GM12865 (cell line): ENCODE measurements at regions not wholly inside any gene's neighbourhood (a gene's known extent, or its start where the extent isn't known, plus 50 kb on each side); places are given as distances from the start of the nearest gene placed in this dataset.
"Not testable (repeated sequence)": the region's sequence is repeated elsewhere in the genome, so short reads cannot be mapped to it uniquely, and the experiment has no call there.

Source experiments
- DNase-seq: peaks from one replicate; pipeline ENCODE4 v3.0.0; 2010; ENCODE audit warnings: low read depth
- H3K4me3 ChIP-seq: 2 replicates; pipeline ENCODE4 v1.5.1; 2011; ENCODE audit warnings: mild to moderate bottlenecking, low read depth, low read length, control low read depth
- TF ChIP-seq, protein P1 (sequence below): IDR thresholded peaks from 2 replicates; pipeline ENCODE4 v1.5.1; 2011; ENCODE audit warnings: low read length, control low read depth, low read depth, inconsistent platforms; ENCODE audit not compliant: insufficient read depth; ENCODE audit errors: missing control alignments

- not testable (repeated sequence) for DNase-seq, H3K4me3 ChIP-seq
- TF ChIP-seq, protein P1, sequence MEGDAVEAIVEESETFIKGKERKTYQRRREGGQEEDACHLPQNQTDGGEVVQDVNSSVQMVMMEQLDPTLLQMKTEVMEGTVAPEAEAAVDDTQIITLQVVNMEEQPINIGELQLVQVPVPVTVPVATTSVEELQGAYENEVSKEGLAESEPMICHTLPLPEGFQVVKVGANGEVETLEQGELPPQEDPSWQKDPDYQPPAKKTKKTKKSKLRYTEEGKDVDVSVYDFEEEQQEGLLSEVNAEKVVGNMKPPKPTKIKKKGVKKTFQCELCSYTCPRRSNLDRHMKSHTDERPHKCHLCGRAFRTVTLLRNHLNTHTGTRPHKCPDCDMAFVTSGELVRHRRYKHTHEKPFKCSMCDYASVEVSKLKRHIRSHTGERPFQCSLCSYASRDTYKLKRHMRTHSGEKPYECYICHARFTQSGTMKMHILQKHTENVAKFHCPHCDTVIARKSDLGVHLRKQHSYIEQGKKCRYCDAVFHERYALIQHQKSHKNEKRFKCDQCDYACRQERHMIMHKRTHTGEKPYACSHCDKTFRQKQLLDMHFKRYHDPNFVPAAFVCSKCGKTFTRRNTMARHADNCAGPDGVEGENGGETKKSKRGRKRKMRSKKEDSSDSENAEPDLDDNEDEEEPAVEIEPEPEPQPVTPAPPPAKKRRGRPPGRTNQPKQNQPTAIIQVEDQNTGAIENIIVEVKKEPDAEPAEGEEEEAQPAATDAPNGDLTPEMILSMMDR, result peak; percentile 19
These were observed 296.6 kb downstream of the ZNF37A start for GRCh38 chr10:38390725-38391124.

GRCh38 chr10:38395465-38395864 is 301.3 kb downstream of the ZNF37A start:
- DNase-seq, H3K4me3 ChIP-seq: not testable (repeated sequence)

- not testable (repeated sequence) for DNase-seq, H3K4me3 ChIP-seq
These were observed 302.2 kb downstream of the ZNF37A start for GRCh38 chr10:38396178-38396954.

GRCh38 chr10:38401565-38401964 is 307.4 kb downstream of the ZNF37A start:
- peak overlapping the region; percentile 80 for H3K4me3 ChIP-seq

GRCh38 chr10:38402442-38403346 is 308.6 kb downstream of the ZNF37A start:
- peak overlapping the region; percentile 80 for H3K4me3 ChIP-seq

More at GRCh38 chr10:38401565-38401964, 307.4 kb downstream of the ZNF37A start:
- not testable (repeated sequence) for DNase-seq

DNA sequence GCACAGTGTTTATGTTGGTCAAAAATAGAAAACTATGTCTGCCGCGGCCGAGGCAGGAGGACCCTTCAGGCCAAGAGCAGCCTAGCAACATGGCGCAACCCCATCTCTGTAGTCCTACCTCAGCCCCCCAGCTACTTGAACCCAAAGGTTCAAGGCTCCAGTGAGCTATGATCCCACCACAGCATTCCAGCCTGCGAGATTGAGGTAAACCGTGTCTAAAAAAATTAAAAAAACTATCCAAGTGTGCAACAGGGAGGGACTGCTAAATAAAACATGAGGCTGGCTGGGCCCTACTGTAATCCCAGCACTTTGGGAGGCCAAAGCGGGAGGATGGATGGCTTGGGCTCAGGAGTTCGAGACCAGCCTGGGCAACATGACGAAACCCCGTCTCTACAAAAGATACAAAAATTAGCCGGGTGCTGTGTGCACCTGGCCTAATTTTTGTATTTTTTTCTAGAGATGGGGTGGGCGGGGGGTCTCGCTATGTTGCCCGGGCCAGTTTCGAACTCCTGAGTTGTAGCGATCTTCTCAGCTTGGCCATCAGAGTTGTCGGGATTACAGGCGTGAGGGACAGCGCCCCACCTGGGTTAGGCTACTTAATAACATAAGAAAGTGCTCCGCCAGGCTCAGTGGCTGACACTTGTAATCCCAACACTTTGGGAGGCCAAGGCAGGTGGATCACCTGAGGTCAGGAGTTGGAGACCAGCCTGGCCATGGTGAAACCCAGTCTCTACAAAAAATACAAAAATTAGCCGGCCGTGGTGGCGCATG is 309.4 kb downstream of the ZNF37A start:
- peak overlapping the region; percentile 67 for H3K4me3 ChIP-seq
- DNase-seq, result peak; percentile 16

More at GRCh38 chr10:38402442-38403346, 308.6 kb downstream of the ZNF37A start:
- peak; percentile 98 for DNase-seq

DNA sequence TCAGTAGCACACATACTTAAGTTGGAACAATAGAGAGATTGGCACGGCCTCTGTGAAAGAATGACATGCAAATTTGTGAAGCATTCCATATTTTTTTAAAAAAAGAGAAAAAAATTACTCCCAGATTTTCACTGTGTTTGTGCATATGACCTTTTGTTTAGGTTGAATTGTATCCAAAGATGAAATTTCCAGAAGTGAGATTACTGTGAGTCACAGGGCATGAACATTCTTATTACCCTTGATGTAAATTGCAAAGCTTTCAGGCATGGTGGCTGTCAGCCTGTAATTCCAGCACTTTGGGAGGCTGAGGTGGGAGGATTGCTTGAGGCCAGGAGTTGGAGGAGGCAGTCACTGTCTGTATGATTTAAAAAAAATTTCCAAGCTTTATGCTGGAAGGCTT is 329.5 kb downstream of the ZNF37A start:
- H3K4me3 ChIP-seq, DNase-seq: not testable (repeated sequence)

- H3K4me3 ChIP-seq, DNase-seq: not testable (repeated sequence)
These were observed 336.1 kb downstream of the ZNF37A start for GRCh38 chr10:38430242-38430641.

- H3K4me3 ChIP-seq, DNase-seq: not testable (repeated sequence)
These were observed 343.2 kb downstream of the ZNF37A start for GRCh38 chr10:38437359-38437758.

- DNase-seq, result not testable (repeated sequence)
These were observed 354.6 kb downstream of the ZNF37A start for GRCh38 chr10:38448614-38449355.

DNA sequence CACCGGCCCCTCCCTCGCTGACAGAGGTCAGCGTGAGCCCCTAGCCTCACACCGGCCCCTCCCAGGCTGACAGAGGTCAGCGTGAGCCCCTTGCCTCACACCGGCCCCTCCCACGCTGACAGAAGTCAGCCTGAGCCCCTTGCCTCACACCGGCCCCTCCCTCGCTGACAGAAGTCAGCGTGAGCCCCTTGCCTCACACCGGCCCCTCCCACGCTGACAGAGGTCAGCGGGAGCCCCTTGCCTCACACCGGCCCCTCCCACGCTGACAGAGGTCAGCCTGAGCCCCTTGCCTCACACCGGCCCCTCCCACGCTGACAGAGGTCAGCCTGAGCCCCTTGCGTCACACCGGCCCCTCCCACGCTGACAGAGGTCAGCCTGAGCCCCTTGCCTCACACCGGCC is 355.5 kb downstream of the ZNF37A start:
- not testable (repeated sequence) for DNase-seq, H3K4me3 ChIP-seq

More at GRCh38 chr10:38448614-38449355, 354.6 kb downstream of the ZNF37A start:
- H3K4me3 ChIP-seq, result not testable (repeated sequence)

- not testable (repeated sequence) for DNase-seq, H3K4me3 ChIP-seq
These were observed 356.4 kb downstream of the ZNF37A start for GRCh38 chr10:38450372-38451057.

DNA sequence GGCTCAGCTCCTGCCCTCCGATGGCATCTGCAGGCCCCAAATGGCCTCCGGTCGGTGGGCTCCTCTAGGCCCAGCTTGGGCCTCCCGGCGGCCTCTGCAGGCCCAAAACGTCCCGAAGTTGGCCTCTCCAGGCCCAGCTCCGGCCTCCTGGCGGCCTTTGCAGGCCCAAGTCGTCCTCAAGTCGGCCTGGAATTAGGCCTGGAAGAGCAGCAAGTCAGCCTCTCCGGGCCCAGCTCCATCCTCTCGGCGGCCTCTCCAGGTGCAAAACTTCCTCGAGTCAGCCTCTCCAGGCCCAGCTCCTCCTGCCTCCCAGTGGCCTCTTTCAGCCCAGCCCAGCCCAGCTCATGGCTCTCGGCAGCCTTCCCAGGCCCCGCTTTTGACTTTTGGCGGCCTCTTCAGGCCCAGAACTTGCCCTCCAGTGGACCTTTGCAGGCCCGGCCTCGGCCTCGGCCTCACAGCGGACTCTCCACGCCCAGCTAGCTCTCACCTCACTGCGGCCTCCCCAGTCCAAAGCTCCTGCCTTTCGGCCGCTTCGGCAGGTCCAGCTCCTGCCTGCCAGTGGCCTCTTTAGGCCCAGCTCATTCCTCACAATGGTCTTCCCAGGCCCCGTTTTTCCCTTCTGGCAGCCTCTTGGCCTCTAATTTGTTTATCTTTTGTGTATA is 357.3 kb downstream of the ZNF37A start:
- DNase-seq, H3K4me3 ChIP-seq: not testable (repeated sequence)
